ENCODE measurements at regions not wholly inside any gene's neighbourhood (a gene's known extent, or its start where the extent isn't known, plus 50 kb on each side); places are given as distances from the start of the nearest gene placed in this dataset.

GRCh38 chr10:28733245-28733644 is 55.9 kb downstream of the BAMBI start:
- Mint-ChIP-seq H3K9me3 (peaks cover 13% of the 10 kb centered on the region), H3K36me3 (ENCODE audit: low read depth) (no peaks in the 10 kb centered on the region), H3K27ac (no peak overlapping the region), H3K27me3 (ENCODE audit: low read depth) (peaks cover 7% of the 10 kb centered on the region), H3K4me1 (peaks cover 11% of the 10 kb centered on the region), H3K4me3 (no peak overlapping the region)
- no peak for TF ChIP-seq CTCF (IDR thresholded peaks at IDR 0.05; ENCODE audit: unreplicated experiment in 3 of 3)

GRCh38 chr10:28733647-28734046 is 56.3 kb downstream of the BAMBI start:
- no peak overlapping the region for H3K4me3 Mint-ChIP-seq
- no peak overlapping the region for H3K27ac Mint-ChIP-seq
- TF ChIP-seq CTCF (IDR thresholded peaks at IDR 0.05; ENCODE audit: unreplicated experiment in 3 of 3) = no peak
- peaks cover 7% of the 10 kb centered on the region for H3K4me1 Mint-ChIP-seq
- peaks cover 11% of the 10 kb centered on the region for H3K27me3 Mint-ChIP-seq (ENCODE audit: low read depth)
- peaks cover 13% of the 10 kb centered on the region for H3K9me3 Mint-ChIP-seq
- H3K36me3 Mint-ChIP-seq (ENCODE audit: low read depth) = no peaks in the 10 kb centered on the region

- Mint-ChIP-seq H3K27me3 (ENCODE audit: low read depth) (peaks cover 9% of the 10 kb centered on the region), H3K4me1 (peaks cover 3% of the 10 kb centered on the region)
Observed at GRCh38 chr10:28734938-28735759, 57.8 kb downstream of the BAMBI start.

GRCh38 chr10:28737096-28737495 is 59.8 kb downstream of the BAMBI start:
- Mint-ChIP-seq H3K36me3 (ENCODE audit: low read depth) (no peaks in the 10 kb centered on the region), H3K4me3 (no peak overlapping the region), H3K27ac (no peak overlapping the region), H3K27me3 (ENCODE audit: low read depth) (peaks cover 4% of the 10 kb centered on the region), H3K9me3 (peaks cover 11% of the 10 kb centered on the region), H3K4me1 (no peaks in the 10 kb centered on the region)
- no peak for TF ChIP-seq CTCF (IDR thresholded peaks at IDR 0.05; ENCODE audit: unreplicated experiment in 3 of 3)

More at GRCh38 chr10:28734938-28735759, 57.8 kb downstream of the BAMBI start:
- no peak for TF ChIP-seq CTCF (IDR thresholded peaks at IDR 0.05; ENCODE audit: unreplicated experiment in 3 of 3)
- Mint-ChIP-seq H3K27ac (no peak overlapping the region), H3K9me3 (peaks cover 13% of the 10 kb centered on the region), H3K4me3 (no peak overlapping the region), H3K36me3 (ENCODE audit: low read depth) (no peaks in the 10 kb centered on the region)

GRCh38 chr10:28738200-28738599 is 60.9 kb downstream of the BAMBI start:
- TF ChIP-seq CTCF (IDR thresholded peaks at IDR 0.05; ENCODE audit: unreplicated experiment in 3 of 3) = no peak
- H3K4me3 Mint-ChIP-seq = no peak overlapping the region
- H3K9me3 Mint-ChIP-seq = peaks cover 6% of the 10 kb centered on the region
- no peak overlapping the region for H3K27ac Mint-ChIP-seq
- no peaks in the 10 kb centered on the region for H3K4me1 Mint-ChIP-seq
- H3K27me3 Mint-ChIP-seq (ENCODE audit: low read depth) = peaks cover 4% of the 10 kb centered on the region
- no peaks in the 10 kb centered on the region for H3K36me3 Mint-ChIP-seq (ENCODE audit: low read depth)

- H3K27me3 Mint-ChIP-seq (ENCODE audit: low read depth) = peaks cover 2% of the 10 kb centered on the region
- no peaks in the 10 kb centered on the region for H3K4me1 Mint-ChIP-seq
- TF ChIP-seq CTCF (IDR thresholded peaks at IDR 0.05; ENCODE audit: unreplicated experiment in 3 of 3) = no peak
- no peak overlapping the region for H3K4me3 Mint-ChIP-seq
- H3K27ac Mint-ChIP-seq = no peak overlapping the region
- no peaks in the 10 kb centered on the region for H3K36me3 Mint-ChIP-seq (ENCODE audit: low read depth)
- H3K9me3 Mint-ChIP-seq = peaks cover 19% of the 10 kb centered on the region
Observed at GRCh38 chr10:28743576-28743975, 66.3 kb downstream of the BAMBI start.

Data from nephron (organoid).